ENCODE measurements at regions not wholly inside any gene's neighbourhood (a gene's known extent, or its start where the extent isn't known, plus 50 kb on each side); places are given as distances from the start of the nearest gene placed in this dataset.

DNA sequence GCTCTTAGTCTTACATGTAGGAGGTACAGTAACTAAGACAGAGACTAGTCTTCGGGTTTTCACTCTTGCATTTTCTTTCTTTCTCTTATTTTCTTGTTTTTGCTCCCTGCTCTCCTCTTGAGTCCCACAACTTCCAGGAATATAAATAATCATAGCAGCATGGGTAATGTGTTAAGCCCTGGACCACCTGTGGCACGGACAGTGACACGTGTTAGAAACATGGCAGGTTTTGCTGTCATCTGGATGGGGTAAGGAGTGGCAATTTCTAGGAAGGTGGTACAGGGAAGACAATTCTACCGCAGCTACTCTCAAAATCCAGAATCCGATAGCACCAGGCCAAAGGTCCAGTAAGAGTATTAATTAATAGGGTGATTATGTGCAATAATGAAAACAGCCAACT, 237.5 kb upstream of the FAM98A start (continued):
- TF ChIP-seq, protein P1, sequence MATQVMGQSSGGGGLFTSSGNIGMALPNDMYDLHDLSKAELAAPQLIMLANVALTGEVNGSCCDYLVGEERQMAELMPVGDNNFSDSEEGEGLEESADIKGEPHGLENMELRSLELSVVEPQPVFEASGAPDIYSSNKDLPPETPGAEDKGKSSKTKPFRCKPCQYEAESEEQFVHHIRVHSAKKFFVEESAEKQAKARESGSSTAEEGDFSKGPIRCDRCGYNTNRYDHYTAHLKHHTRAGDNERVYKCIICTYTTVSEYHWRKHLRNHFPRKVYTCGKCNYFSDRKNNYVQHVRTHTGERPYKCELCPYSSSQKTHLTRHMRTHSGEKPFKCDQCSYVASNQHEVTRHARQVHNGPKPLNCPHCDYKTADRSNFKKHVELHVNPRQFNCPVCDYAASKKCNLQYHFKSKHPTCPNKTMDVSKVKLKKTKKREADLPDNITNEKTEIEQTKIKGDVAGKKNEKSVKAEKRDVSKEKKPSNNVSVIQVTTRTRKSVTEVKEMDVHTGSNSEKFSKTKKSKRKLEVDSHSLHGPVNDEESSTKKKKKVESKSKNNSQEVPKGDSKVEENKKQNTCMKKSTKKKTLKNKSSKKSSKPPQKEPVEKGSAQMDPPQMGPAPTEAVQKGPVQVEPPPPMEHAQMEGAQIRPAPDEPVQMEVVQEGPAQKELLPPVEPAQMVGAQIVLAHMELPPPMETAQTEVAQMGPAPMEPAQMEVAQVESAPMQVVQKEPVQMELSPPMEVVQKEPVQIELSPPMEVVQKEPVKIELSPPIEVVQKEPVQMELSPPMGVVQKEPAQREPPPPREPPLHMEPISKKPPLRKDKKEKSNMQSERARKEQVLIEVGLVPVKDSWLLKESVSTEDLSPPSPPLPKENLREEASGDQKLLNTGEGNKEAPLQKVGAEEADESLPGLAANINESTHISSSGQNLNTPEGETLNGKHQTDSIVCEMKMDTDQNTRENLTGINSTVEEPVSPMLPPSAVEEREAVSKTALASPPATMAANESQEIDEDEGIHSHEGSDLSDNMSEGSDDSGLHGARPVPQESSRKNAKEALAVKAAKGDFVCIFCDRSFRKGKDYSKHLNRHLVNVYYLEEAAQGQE (IDR thresholded peaks at IDR 0.05; ENCODE audit: low read depth, low read length): no peak
- TF ChIP-seq ZNF384 (IDR thresholded peaks at IDR 0.05; ENCODE audit: borderline replicate concordance, low read depth, low read length): no peak
- TF ChIP-seq, protein P2, sequence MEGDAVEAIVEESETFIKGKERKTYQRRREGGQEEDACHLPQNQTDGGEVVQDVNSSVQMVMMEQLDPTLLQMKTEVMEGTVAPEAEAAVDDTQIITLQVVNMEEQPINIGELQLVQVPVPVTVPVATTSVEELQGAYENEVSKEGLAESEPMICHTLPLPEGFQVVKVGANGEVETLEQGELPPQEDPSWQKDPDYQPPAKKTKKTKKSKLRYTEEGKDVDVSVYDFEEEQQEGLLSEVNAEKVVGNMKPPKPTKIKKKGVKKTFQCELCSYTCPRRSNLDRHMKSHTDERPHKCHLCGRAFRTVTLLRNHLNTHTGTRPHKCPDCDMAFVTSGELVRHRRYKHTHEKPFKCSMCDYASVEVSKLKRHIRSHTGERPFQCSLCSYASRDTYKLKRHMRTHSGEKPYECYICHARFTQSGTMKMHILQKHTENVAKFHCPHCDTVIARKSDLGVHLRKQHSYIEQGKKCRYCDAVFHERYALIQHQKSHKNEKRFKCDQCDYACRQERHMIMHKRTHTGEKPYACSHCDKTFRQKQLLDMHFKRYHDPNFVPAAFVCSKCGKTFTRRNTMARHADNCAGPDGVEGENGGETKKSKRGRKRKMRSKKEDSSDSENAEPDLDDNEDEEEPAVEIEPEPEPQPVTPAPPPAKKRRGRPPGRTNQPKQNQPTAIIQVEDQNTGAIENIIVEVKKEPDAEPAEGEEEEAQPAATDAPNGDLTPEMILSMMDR (IDR thresholded peaks at IDR 0.05 in 2 of 3, conservative IDR thresholded peaks at IDR 0.05 in 1 of 3; ENCODE audit: control insufficient read depth in 2 of 3, extremely low read depth in 1 of 3, insufficient read depth in 1 of 3, low read depth in 3 of 3, low read length in 3 of 3): no peak

- RAD21 ChIA-PET (ENCODE audit: unreplicated experiment): no interaction called here
- no peaks in the 10 kb centered on the region for H3K27me3 ChIP-seq (replicated peaks in 1 of 2; ENCODE audit: control insufficient read depth in 2 of 2, insufficient read depth in 2 of 2, low read length in 1 of 2)
- FAIRE-seq (no peak), ATAC-seq (no peak), DNase-seq (ENCODE audit: low read depth, low spot score) (no peak)
- H3K36me3 ChIP-seq (ENCODE audit: control insufficient read depth in 2 of 2, insufficient read depth in 2 of 2, low read length in 1 of 2): no peaks in the 10 kb centered on the region
- CTCF ChIA-PET: no interaction called here
- no peak overlapping the region for H3K4me3 ChIP-seq
- SMC1A ChIA-PET (ENCODE audit: uncharacterized antibody, unreplicated experiment): interaction anchor here (1.2 kb wide), 1 partner anchor 186 kb away, joined by 3 read pairs; no protein-coding TSS in a partner anchor
- intact Hi-C loops (cut with micrococcal nuclease; ENCODE audit: unreplicated experiment): no loop called here
- H2AFZ ChIP-seq (ENCODE audit: control insufficient read depth, low read depth, low read length): no peak overlapping the region
- in situ Hi-C loops (cut with MboI): no loop called here
- no peak overlapping the region for H3K27ac ChIP-seq (ENCODE audit: control insufficient read depth, insufficient read depth)
- H3K4me2 ChIP-seq (ENCODE audit: control insufficient read depth, insufficient read depth): no peak overlapping the region
- POLR2A ChIA-PET: no interaction called here
- H3K9me3 ChIP-seq (replicated peaks; ENCODE audit: control insufficient read depth, insufficient read depth, low read length): no peaks in the 10 kb centered on the region
- no peaks in the 10 kb centered on the region for H3K79me2 ChIP-seq (ENCODE audit: control insufficient read depth, insufficient read depth, low read length)
- H4K20me1 ChIP-seq (ENCODE audit: control insufficient read depth, insufficient read depth): no peaks in the 10 kb centered on the region
- no peaks in the 10 kb centered on the region for H3K4me1 ChIP-seq (ENCODE audit: control insufficient read depth, insufficient read depth, low read length)
- H3K9ac ChIP-seq (ENCODE audit: control insufficient read depth, insufficient read depth, low read length): no peak overlapping the region
- BruUV-seq (replicated peaks): no TSS peak
- 79% methylated on average over 1 of the region's 1 CpG for WGBS (ENCODE audit: insufficient coverage, insufficient replicate concordance, low lambda C conversion rate, missing lambda C conversion rate)
- TF ChIP-seq CREB1 (IDR thresholded peaks at IDR 0.05; ENCODE audit: low read depth) (no peak), MYB (IDR thresholded peaks at IDR 0.05; ENCODE audit: borderline replicate concordance, low read depth, low read length) (no peak), ASH2L (IDR thresholded peaks at IDR 0.05; ENCODE audit: borderline replicate concordance, low read depth) (no peak), CBX5 (IDR thresholded peaks at IDR 0.05; ENCODE audit: low read depth) (no peak), GABPA (IDR thresholded peaks at IDR 0.05; ENCODE audit: low read depth) (no peak), GATAD2B (conservative IDR thresholded peaks at IDR 0.05; ENCODE audit: low read depth) (no peak), SMAD5 (IDR thresholded peaks at IDR 0.05; ENCODE audit: low read depth) (no peak), STAT1 (conservative IDR thresholded peaks at IDR 0.05) (no peak), EZH2 (IDR thresholded peaks at IDR 0.05; ENCODE audit: borderline replicate concordance, control insufficient read depth, low read depth, low read length) (no peak), ZBED1 (IDR thresholded peaks at IDR 0.05; ENCODE audit: borderline replicate concordance) (no peak), SMARCA5 (IDR thresholded peaks at IDR 0.05) (no peak)
- TF ChIP-seq, protein P3, sequence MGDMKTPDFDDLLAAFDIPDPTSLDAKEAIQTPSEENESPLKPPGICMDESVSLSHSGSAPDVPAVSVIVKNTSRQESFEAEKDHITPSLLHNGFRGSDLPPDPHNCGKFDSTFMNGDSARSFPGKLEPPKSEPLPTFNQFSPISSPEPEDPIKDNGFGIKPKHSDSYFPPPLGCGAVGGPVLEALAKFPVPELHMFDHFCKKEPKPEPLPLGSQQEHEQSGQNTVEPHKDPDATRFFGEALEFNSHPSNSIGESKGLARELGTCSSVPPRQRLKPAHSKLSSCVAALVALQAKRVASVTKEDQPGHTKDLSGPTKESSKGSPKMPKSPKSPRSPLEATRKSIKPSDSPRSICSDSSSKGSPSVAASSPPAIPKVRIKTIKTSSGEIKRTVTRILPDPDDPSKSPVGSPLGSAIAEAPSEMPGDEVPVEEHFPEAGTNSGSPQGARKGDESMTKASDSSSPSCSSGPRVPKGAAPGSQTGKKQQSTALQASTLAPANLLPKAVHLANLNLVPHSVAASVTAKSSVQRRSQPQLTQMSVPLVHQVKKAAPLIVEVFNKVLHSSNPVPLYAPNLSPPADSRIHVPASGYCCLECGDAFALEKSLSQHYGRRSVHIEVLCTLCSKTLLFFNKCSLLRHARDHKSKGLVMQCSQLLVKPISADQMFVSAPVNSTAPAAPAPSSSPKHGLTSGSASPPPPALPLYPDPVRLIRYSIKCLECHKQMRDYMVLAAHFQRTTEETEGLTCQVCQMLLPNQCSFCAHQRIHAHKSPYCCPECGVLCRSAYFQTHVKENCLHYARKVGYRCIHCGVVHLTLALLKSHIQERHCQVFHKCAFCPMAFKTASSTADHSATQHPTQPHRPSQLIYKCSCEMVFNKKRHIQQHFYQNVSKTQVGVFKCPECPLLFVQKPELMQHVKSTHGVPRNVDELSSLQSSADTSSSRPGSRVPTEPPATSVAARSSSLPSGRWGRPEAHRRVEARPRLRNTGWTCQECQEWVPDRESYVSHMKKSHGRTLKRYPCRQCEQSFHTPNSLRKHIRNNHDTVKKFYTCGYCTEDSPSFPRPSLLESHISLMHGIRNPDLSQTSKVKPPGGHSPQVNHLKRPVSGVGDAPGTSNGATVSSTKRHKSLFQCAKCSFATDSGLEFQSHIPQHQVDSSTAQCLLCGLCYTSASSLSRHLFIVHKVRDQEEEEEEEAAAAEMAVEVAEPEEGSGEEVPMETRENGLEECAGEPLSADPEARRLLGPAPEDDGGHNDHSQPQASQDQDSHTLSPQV (IDR thresholded peaks at IDR 0.05): no peak
Observed at GRCh38 chr2:33835911-33836310, 236.8 kb upstream of the FAM98A start.

All from GM12878 (cell line).